Ovary (tissue), 3 donors: ENCODE measurements at regions not wholly inside any gene's neighbourhood (a gene's known extent, or its start where the extent isn't known, plus 50 kb on each side); places are given as distances from the start of the nearest gene placed in this dataset.

ENCODE experiments used
- EP300 ChIP-seq: sonication (generic); formaldehyde crosslinking; IDR thresholded peaks from one replicate; pipeline ENCODE4 v1.6.1; 2017; ENCODE audit warnings: antibody characterized with exemption
- POLR2A ChIP-seq: fragments of 450-650 bp; IDR thresholded peaks from one replicate; pipeline ENCODE4 v1.6.1; 2017; ENCODE audit warnings: antibody characterized with exemption, mild to moderate bottlenecking, moderate library complexity
- TF ChIP-seq, protein P1 (sequence below), 3 donors: fragments of 450-650 bp in 2 of 3; fragments of 200-600 bp in 1 of 3; IDR thresholded peaks; one replicate each; pipeline versions ENCODE4 v1.5.1 to v1.8.0; 2016 to 2022; ENCODE audit warnings: antibody characterized with exemption in 3 of 3, mild to moderate bottlenecking in 1 of 3
- donor health status: DM: no; HTN: no; CAD: no.

DNA sequence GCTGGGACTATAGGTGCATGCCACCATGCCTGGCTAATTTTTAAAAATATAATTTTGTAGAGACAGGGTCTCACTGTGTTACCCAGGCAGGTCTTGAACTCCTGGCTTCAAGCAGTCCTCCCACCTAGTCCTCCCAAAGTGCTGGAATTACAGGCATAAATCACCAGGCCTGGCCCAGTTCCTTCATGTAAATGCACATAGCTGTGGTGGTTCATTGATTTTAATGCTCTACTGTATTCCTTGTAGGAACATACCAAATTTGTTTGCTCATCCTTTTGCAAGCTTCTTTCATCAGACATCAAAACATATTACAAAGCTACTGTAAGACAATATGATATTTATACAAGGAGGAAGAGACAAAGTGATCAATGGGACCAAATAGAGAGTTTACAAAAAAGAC lies 237.5 kb upstream of the ESRRG start:
- TF ChIP-seq POLR2A (no peak), EP300 (no peak)
- TF ChIP-seq, protein P1, sequence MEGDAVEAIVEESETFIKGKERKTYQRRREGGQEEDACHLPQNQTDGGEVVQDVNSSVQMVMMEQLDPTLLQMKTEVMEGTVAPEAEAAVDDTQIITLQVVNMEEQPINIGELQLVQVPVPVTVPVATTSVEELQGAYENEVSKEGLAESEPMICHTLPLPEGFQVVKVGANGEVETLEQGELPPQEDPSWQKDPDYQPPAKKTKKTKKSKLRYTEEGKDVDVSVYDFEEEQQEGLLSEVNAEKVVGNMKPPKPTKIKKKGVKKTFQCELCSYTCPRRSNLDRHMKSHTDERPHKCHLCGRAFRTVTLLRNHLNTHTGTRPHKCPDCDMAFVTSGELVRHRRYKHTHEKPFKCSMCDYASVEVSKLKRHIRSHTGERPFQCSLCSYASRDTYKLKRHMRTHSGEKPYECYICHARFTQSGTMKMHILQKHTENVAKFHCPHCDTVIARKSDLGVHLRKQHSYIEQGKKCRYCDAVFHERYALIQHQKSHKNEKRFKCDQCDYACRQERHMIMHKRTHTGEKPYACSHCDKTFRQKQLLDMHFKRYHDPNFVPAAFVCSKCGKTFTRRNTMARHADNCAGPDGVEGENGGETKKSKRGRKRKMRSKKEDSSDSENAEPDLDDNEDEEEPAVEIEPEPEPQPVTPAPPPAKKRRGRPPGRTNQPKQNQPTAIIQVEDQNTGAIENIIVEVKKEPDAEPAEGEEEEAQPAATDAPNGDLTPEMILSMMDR (IDR thresholded peaks at IDR 0.05): no peak
